HepG2 (cell line): ENCODE measurements at regions not wholly inside any gene's neighbourhood (a gene's known extent, or its start where the extent isn't known, plus 50 kb on each side); places are given as distances from the start of the nearest gene placed in this dataset.

Source experiments
- ATAC-seq: fragments of 200-7000 bp; cut with Tn5 transposase; 3 replicates; pipeline ENCODE4 v1.9.1; 2020; ENCODE audit warnings: mild to moderate bottlenecking, moderate library complexity
- BruUV-seq: library from RNA; stranded (reverse); fragments of 400-500 nt; replicated peaks from 2 replicates; lab custom pipeline; 2021; lab: Mats Ljungman, UMichigan
- CTCF ChIA-PET: fragments of 300-600 bp; formaldehyde crosslinking; extraction: SDS; loops from one replicate; lab custom pipeline; 2021; ENCODE audit warnings: low total read pairs, inconsistent platforms, low intra/inter-chr PET ratio; lab: Yijun Ruan, JAX
- POLR2A ChIA-PET: fragments of 350-600 bp; sonication (Branson Sonifier 250); formaldehyde crosslinking; loops from one replicate; lab custom pipeline; 2020; ENCODE audit warnings: antibody characterized with exemption, inconsistent platforms; lab: Yijun Ruan, JAX
- DNase-seq: peaks from one replicate; pipeline ENCODE4 v3.0.0-alpha.2; 2015; ENCODE audit warnings: low spot score
- FAIRE-seq: peaks from 3 replicates; lab custom pipeline; 2011; peaks lifted over from hg19 to GRCh38; lab: Jason Lieb, UNC
- H2AFZ ChIP-seq: one replicate; pipeline ENCODE4 v1.6.1; 2011; ENCODE audit warnings: low read length, inconsistent platforms
- H3K27ac ChIP-seq: fragments of 300-600 bp; 3 replicates; pipeline ENCODE4 v1.8.0; 2011; ENCODE audit warnings: mixed run types, mild to moderate bottlenecking, mixed read lengths, low read length, inconsistent platforms; ENCODE audit not compliant: insufficient read depth; ENCODE audit errors: extremely low read length
- H3K27me3 ChIP-seq, 2 experiments: fragments of 200-600 bp in 1 of 2; 2 replicates in 1 of 2; 3 replicates in 1 of 2; pipeline versions ENCODE4 v1.6.0 to v1.8.0; 2011; ENCODE audit warnings: low read length in 2 of 2, mild to moderate bottlenecking in 2 of 2, moderate library complexity in 2 of 2, inconsistent platforms in 1 of 2; ENCODE audit not compliant: insufficient read depth in 2 of 2, control insufficient read depth in 1 of 2
- H3K36me3 ChIP-seq, 2 experiments: fragments of 200-600 bp in 1 of 2; replicated peaks in 1 of 2; 2 replicates in 1 of 2; 3 replicates in 1 of 2; pipeline versions ENCODE4 v1.5.1 to v1.8.0; 2011; ENCODE audit warnings: low read length in 2 of 2, inconsistent platforms in 1 of 2; ENCODE audit not compliant: insufficient read depth in 2 of 2, control insufficient read depth in 1 of 2
- H3K4me1 ChIP-seq: 2 replicates; pipeline ENCODE4 v1.5.1; 2012; ENCODE audit warnings: low read length, inconsistent platforms; ENCODE audit not compliant: insufficient read depth
- H3K4me2 ChIP-seq: 2 replicates; pipeline ENCODE4 v1.6.0; 2011; ENCODE audit warnings: low read depth, low read length, inconsistent platforms
- H3K4me3 ChIP-seq, 3 experiments: fragments of 200-600 bp in 1 of 3; sonication (generic), shearing (Covaris generic) in 1 of 3; replicated peaks in 1 of 3; 2 replicates each; pipeline ENCODE4 v1.5.1; 2011 to 2016; ENCODE audit warnings: low read length in 3 of 3, inconsistent platforms in 2 of 3, low read depth in 2 of 3, mild to moderate bottlenecking in 2 of 3, control low read depth in 1 of 3, mixed read lengths in 1 of 3; ENCODE audit not compliant: insufficient read depth in 1 of 3
- H3K79me2 ChIP-seq: one replicate; pipeline ENCODE4 v1.6.1; 2011; ENCODE audit warnings: low read length, inconsistent platforms; ENCODE audit not compliant: insufficient read depth
- H3K9ac ChIP-seq: 2 replicates; pipeline ENCODE4 v1.6.0; 2011; ENCODE audit warnings: mild to moderate bottlenecking, low read depth, low read length, inconsistent platforms; ENCODE audit not compliant: insufficient read depth
- H3K9me3 ChIP-seq: 2 replicates; pipeline ENCODE4 v1.5.1; 2012; ENCODE audit warnings: mild to moderate bottlenecking, low read length
- H4K20me1 ChIP-seq: 2 replicates; pipeline ENCODE4 v1.6.0; 2011; ENCODE audit warnings: inconsistent platforms, mild to moderate bottlenecking, low read length, moderate library complexity; ENCODE audit not compliant: insufficient read depth
- EZH2 ChIP-seq: conservative IDR thresholded peaks from 2 replicates; pipeline ENCODE4 v1.6.1; 2012; ENCODE audit warnings: mild to moderate bottlenecking, low read depth, low read length, moderate library complexity
- JDP2 ChIP-seq: sonication (generic); formaldehyde crosslinking; IDR thresholded peaks from 2 replicates; pipeline ENCODE4 v1.8.1; 2022; ENCODE audit warnings: missing genetic modification reagents, borderline replicate concordance
- MTF2 ChIP-seq: sonication (generic); formaldehyde crosslinking; IDR thresholded peaks from 2 replicates; pipeline ENCODE4 v1.5.0; 2020; ENCODE audit warnings: missing genetic modification reagents, borderline replicate concordance
- RBM39 ChIP-seq: fragments of 200-400 bp; formaldehyde crosslinking; IDR thresholded peaks from one replicate; pipeline ENCODE4 v1.6.1; 2018; ENCODE audit warnings: antibody characterized with exemption, mild to moderate bottlenecking, low read depth, low read length; ENCODE audit not compliant: poor library complexity, severe bottlenecking
- ZFP90 ChIP-seq: sonication (generic); formaldehyde crosslinking; IDR thresholded peaks from 2 replicates; pipeline ENCODE4 v1.8.0; 2022; ENCODE audit warnings: missing genetic modification reagents, mild to moderate bottlenecking, inconsistent platforms, borderline replicate concordance
- ZNF333 ChIP-seq: sonication (generic); formaldehyde crosslinking; IDR thresholded peaks from 2 replicates; pipeline ENCODE4 v1.4.0; 2020; ENCODE audit warnings: mild to moderate bottlenecking, missing genetic modification reagents, borderline replicate concordance
- ZNF33B ChIP-seq: sonication (generic); formaldehyde crosslinking; IDR thresholded peaks from 2 replicates; pipeline ENCODE4 v1.5.1; 2020; ENCODE audit warnings: mild to moderate bottlenecking, missing genetic modification reagents
- ZNF343 ChIP-seq: sonication (generic); formaldehyde crosslinking; IDR thresholded peaks from 2 replicates; pipeline ENCODE4 v1.4.0; 2020; ENCODE audit warnings: mild to moderate bottlenecking, missing genetic modification reagents
- ZNF674 ChIP-seq: sonication (generic); formaldehyde crosslinking; IDR thresholded peaks from 2 replicates; pipeline ENCODE4 v1.5.0; 2020; ENCODE audit warnings: low read depth, mild to moderate bottlenecking, missing genetic modification reagents
- ZNF703 ChIP-seq: sonication (generic); formaldehyde crosslinking; IDR thresholded peaks from 2 replicates; pipeline ENCODE4 v1.5.1; 2020; ENCODE audit warnings: missing genetic modification reagents, mild to moderate bottlenecking, moderate library complexity, borderline replicate concordance
- ZNF83 ChIP-seq: sonication (generic); formaldehyde crosslinking; IDR thresholded peaks from 2 replicates; pipeline ENCODE4 v1.4.0; 2020; ENCODE audit warnings: missing genetic modification reagents, mild to moderate bottlenecking, borderline replicate concordance
- WGBS: methylation state at CpG from one replicate; pipeline ENCODE4 v1.1.6; 2017; ENCODE audit warnings: low lambda C conversion rate; 5-methylcytosine and 5-hydroxymethylcytosine counted together
- in situ Hi-C: cut with HindIII; loops from 2 replicates; pipeline ENCODE4 v1.10.0; 2017; ENCODE audit warnings: low pct_unique_long_range_greater_than_20kb; ENCODE audit not compliant: extremely low pct_ligation_motif_present
- intact Hi-C: fragments of 100-400 bp; cut with micrococcal nuclease; formaldehyde crosslinking; loops from one replicate; pipeline ENCODE4 v1.10.0; 2022; ENCODE audit not compliant: unreplicated experiment
- TF ChIP-seq, protein P1 (sequence below): sonication (generic); formaldehyde crosslinking; IDR thresholded peaks from 2 replicates; pipeline ENCODE4 v1.5.1; 2020; ENCODE audit warnings: missing genetic modification reagents, mild to moderate bottlenecking, borderline replicate concordance
- TF ChIP-seq, protein P2 (sequence below): sonication (generic); formaldehyde crosslinking; IDR thresholded peaks from 2 replicates; pipeline ENCODE4 v1.4.0; 2020; ENCODE audit warnings: missing genetic modification reagents
- TF ChIP-seq, protein P3 (sequence below): sonication (generic); formaldehyde crosslinking; IDR thresholded peaks from 2 replicates; pipeline ENCODE4 v1.8.0; 2022; ENCODE audit warnings: mild to moderate bottlenecking, missing genetic modification reagents

DNA sequence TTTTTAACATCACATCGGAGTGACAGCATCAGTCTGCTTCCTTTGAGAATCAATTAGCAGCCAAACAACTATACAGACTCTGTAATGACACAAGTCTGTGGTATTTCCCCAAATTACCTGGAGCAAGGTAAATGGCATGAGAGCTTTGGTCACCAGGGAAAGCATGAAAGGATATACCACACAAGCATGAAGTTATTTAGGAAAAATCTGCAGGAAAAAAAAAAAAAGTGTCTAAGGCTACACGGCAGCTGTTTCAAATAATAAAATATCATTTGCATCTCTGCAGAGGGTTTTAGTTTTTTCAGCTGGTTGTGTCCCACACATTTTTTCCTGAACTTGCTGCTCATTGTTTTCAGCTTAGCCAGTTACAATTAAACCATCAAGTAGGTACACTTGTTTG lies 234.7 kb downstream of the TTLL7 start:
- in situ Hi-C loops = no loop called here
- intact Hi-C loops = no loop called here
- FAIRE-seq (no peak), DNase-seq (no peak), ATAC-seq (no peak)
- Histone ChIP-seq H2AFZ (no peak overlapping the region), H3K4me2 (no peak overlapping the region), H3K4me3 (no peak overlapping the region), H3K36me3 (no peaks in the 10 kb centered on the region), H3K79me2 (no peaks in the 10 kb centered on the region), H3K9me3 (0 out of 2 replicates have a peak, but pooled peaks cover 21% of the 10 kb centered on the region), H4K20me1 (no peaks in the 10 kb centered on the region), H3K27me3 (no peaks in the 10 kb centered on the region), H3K27ac (no peak overlapping the region), H3K4me1 (peaks cover 33% of the 10 kb centered on the region), H3K9ac (no peak overlapping the region)
- TF ChIP-seq, protein P1, sequence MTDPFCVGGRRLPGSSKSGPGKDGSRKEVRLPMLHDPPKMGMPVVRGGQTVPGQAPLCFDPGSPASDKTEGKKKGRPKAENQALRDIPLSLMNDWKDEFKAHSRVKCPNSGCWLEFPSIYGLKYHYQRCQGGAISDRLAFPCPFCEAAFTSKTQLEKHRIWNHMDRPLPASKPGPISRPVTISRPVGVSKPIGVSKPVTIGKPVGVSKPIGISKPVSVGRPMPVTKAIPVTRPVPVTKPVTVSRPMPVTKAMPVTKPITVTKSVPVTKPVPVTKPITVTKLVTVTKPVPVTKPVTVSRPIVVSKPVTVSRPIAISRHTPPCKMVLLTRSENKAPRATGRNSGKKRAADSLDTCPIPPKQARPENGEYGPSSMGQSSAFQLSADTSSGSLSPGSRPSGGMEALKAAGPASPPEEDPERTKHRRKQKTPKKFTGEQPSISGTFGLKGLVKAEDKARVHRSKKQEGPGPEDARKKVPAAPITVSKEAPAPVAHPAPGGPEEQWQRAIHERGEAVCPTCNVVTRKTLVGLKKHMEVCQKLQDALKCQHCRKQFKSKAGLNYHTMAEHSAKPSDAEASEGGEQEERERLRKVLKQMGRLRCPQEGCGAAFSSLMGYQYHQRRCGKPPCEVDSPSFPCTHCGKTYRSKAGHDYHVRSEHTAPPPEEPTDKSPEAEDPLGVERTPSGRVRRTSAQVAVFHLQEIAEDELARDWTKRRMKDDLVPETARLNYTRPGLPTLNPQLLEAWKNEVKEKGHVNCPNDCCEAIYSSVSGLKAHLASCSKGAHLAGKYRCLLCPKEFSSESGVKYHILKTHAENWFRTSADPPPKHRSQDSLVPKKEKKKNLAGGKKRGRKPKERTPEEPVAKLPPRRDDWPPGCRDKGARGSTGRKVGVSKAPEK (CRISPR knock-in tag) = no peak
- TF ChIP-seq, protein P2, sequence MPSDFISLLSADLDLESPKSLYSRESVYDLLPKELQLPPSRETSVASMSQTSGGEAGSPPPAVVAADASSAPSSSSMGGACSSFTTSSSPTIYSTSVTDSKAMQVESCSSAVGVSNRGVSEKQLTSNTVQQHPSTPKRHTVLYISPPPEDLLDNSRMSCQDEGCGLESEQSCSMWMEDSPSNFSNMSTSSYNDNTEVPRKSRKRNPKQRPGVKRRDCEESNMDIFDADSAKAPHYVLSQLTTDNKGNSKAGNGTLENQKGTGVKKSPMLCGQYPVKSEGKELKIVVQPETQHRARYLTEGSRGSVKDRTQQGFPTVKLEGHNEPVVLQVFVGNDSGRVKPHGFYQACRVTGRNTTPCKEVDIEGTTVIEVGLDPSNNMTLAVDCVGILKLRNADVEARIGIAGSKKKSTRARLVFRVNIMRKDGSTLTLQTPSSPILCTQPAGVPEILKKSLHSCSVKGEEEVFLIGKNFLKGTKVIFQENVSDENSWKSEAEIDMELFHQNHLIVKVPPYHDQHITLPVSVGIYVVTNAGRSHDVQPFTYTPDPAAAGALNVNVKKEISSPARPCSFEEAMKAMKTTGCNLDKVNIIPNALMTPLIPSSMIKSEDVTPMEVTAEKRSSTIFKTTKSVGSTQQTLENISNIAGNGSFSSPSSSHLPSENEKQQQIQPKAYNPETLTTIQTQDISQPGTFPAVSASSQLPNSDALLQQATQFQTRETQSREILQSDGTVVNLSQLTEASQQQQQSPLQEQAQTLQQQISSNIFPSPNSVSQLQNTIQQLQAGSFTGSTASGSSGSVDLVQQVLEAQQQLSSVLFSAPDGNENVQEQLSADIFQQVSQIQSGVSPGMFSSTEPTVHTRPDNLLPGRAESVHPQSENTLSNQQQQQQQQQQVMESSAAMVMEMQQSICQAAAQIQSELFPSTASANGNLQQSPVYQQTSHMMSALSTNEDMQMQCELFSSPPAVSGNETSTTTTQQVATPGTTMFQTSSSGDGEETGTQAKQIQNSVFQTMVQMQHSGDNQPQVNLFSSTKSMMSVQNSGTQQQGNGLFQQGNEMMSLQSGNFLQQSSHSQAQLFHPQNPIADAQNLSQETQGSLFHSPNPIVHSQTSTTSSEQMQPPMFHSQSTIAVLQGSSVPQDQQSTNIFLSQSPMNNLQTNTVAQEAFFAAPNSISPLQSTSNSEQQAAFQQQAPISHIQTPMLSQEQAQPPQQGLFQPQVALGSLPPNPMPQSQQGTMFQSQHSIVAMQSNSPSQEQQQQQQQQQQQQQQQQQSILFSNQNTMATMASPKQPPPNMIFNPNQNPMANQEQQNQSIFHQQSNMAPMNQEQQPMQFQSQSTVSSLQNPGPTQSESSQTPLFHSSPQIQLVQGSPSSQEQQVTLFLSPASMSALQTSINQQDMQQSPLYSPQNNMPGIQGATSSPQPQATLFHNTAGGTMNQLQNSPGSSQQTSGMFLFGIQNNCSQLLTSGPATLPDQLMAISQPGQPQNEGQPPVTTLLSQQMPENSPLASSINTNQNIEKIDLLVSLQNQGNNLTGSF (CRISPR knock-in tag) = no peak
- TF ChIP-seq ZFP90 (no peak), MTF2 (CRISPR knock-in tag) (no peak), ZNF674 (CRISPR knock-in tag) (no peak), EZH2 (no peak), JDP2 (CRISPR knock-in tag) (no peak), ZNF343 (CRISPR knock-in tag) (no peak), ZNF703 (CRISPR knock-in tag) (no peak), ZNF33B (no peak), RBM39 (no peak), ZNF83 (CRISPR knock-in tag) (no peak), ZNF333 (CRISPR knock-in tag) (no peak)
- TF ChIP-seq, protein P3, sequence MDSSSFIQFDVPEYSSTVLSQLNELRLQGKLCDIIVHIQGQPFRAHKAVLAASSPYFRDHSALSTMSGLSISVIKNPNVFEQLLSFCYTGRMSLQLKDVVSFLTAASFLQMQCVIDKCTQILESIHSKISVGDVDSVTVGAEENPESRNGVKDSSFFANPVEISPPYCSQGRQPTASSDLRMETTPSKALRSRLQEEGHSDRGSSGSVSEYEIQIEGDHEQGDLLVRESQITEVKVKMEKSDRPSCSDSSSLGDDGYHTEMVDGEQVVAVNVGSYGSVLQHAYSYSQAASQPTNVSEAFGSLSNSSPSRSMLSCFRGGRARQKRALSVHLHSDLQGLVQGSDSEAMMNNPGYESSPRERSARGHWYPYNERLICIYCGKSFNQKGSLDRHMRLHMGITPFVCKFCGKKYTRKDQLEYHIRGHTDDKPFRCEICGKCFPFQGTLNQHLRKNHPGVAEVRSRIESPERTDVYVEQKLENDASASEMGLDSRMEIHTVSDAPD (CRISPR knock-in tag) = no peak
- POLR2A ChIA-PET = no interaction called here
- WGBS = 76% methylated on average over 2 of the region's 2 CpGs
- no TSS peak for BruUV-seq
- CTCF ChIA-PET = no interaction called here
